ENCODE measurements at regions not wholly inside any gene's neighbourhood (a gene's known extent, or its start where the extent isn't known, plus 50 kb on each side); places are given as distances from the start of the nearest gene placed in this dataset.

DNA sequence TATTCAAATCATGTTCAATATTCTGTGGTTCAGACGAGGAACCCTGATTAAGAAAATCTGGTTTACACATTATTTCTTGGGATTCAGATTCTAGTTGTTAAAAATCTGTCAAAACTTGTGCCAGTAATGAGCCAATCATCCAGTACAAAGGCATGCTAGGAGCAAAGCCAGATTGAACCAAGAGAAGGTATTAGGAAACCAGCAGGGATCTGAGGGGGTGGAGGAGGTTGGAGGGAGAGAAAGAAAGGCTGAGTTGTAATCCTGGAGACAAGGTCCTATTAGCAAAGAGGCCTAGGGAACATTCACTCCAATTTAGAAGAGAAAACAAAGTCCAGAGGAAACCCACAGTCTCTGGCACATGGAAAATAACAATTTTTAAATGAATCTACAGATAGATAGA lies 352.9 kb downstream of the LTN1 start:
- TF ChIP-seq, protein P1, sequence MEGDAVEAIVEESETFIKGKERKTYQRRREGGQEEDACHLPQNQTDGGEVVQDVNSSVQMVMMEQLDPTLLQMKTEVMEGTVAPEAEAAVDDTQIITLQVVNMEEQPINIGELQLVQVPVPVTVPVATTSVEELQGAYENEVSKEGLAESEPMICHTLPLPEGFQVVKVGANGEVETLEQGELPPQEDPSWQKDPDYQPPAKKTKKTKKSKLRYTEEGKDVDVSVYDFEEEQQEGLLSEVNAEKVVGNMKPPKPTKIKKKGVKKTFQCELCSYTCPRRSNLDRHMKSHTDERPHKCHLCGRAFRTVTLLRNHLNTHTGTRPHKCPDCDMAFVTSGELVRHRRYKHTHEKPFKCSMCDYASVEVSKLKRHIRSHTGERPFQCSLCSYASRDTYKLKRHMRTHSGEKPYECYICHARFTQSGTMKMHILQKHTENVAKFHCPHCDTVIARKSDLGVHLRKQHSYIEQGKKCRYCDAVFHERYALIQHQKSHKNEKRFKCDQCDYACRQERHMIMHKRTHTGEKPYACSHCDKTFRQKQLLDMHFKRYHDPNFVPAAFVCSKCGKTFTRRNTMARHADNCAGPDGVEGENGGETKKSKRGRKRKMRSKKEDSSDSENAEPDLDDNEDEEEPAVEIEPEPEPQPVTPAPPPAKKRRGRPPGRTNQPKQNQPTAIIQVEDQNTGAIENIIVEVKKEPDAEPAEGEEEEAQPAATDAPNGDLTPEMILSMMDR (optimal IDR thresholded peaks at IDR 0.05 in 1 of 3, IDR thresholded peaks at IDR 0.05 in 1 of 3, conservative IDR thresholded peaks at IDR 0.05 in 1 of 3; ENCODE audit: extremely low read depth in 1 of 3, insufficient read depth in 2 of 3, low read length in 3 of 3) = no peak
- no peak for TF ChIP-seq EZH2 (IDR thresholded peaks at IDR 0.05; ENCODE audit: low read length)
